ENCODE measurements at regions not wholly inside any gene's neighbourhood (a gene's known extent, or its start where the extent isn't known, plus 50 kb on each side); places are given as distances from the start of the nearest gene placed in this dataset.

GRCh38 chr7:119945822-119946221, 327.2 kb upstream of the KCND2 start:
- TF ChIP-seq, protein P1, sequence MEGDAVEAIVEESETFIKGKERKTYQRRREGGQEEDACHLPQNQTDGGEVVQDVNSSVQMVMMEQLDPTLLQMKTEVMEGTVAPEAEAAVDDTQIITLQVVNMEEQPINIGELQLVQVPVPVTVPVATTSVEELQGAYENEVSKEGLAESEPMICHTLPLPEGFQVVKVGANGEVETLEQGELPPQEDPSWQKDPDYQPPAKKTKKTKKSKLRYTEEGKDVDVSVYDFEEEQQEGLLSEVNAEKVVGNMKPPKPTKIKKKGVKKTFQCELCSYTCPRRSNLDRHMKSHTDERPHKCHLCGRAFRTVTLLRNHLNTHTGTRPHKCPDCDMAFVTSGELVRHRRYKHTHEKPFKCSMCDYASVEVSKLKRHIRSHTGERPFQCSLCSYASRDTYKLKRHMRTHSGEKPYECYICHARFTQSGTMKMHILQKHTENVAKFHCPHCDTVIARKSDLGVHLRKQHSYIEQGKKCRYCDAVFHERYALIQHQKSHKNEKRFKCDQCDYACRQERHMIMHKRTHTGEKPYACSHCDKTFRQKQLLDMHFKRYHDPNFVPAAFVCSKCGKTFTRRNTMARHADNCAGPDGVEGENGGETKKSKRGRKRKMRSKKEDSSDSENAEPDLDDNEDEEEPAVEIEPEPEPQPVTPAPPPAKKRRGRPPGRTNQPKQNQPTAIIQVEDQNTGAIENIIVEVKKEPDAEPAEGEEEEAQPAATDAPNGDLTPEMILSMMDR (IDR thresholded peaks at IDR 0.05; ENCODE audit: insufficient read depth, low read depth, low read length): no peak
- no peak for TF ChIP-seq EZH2 (IDR thresholded peaks at IDR 0.05; ENCODE audit: insufficient read depth, low read length)

Data from astrocyte (in vitro differentiated cells and primary cell).